Activated effector memory CD4-positive, alpha-beta T cell treated with anti-CD3 and anti-CD28 coated beads, Interleukin-2, amount 50 U/mL, for 16 hours (primary cell): ENCODE measurements at regions not wholly inside any gene's neighbourhood (a gene's known extent, or its start where the extent isn't known, plus 50 kb on each side); places are given as distances from the start of the nearest gene placed in this dataset.
"Not testable (repeated sequence)": the region's sequence is repeated elsewhere in the genome, so short reads cannot be mapped to it uniquely, and the experiment has no call there.

Experiments used
- DNase-seq: peaks from one replicate; pipeline ENCODE4 v3.0.0-alpha.2; 2020

GRCh38 chr5:60546207-60546606 lies 153.8 kb downstream of the DEPDC1B start:
- DNase-seq, result no peak

- no peak for DNase-seq
Observed at GRCh38 chr5:60545551-60545950, 154.4 kb downstream of the DEPDC1B start.

- no peak for DNase-seq
Observed at GRCh38 chr5:60544142-60544541, 155.8 kb downstream of the DEPDC1B start.

GRCh38 chr5:60541980-60542379 lies 158.0 kb downstream of the DEPDC1B start:
- DNase-seq, result no peak

- no peak for DNase-seq
Observed at GRCh38 chr5:60540856-60541805, 158.8 kb downstream of the DEPDC1B start.

GRCh38 chr5:60538955-60539866 lies 160.8 kb downstream of the DEPDC1B start:
- no peak for DNase-seq

GRCh38 chr5:60538426-60538825 lies 161.5 kb downstream of the DEPDC1B start:
- DNase-seq, result no peak

GRCh38 chr5:60535951-60536350 lies 164.0 kb downstream of the DEPDC1B start:
- DNase-seq, result no peak

GRCh38 chr5:60535198-60535597 lies 164.8 kb downstream of the DEPDC1B start:
- DNase-seq, result no peak

- DNase-seq, result no peak
Observed at GRCh38 chr5:60533789-60534188, 166.2 kb downstream of the DEPDC1B start.

- DNase-seq, result not testable (repeated sequence)
Observed at GRCh38 chr5:60532796-60533195, 167.2 kb downstream of the DEPDC1B start.

GRCh38 chr5:60530144-60530848 lies 169.7 kb downstream of the DEPDC1B start:
- DNase-seq, result not testable (repeated sequence)

GRCh38 chr5:60529001-60529400 lies 171.0 kb downstream of the DEPDC1B start:
- DNase-seq, result no peak

- no peak for DNase-seq
Observed at GRCh38 chr5:60527072-60527471, 172.9 kb downstream of the DEPDC1B start.

GRCh38 chr5:60526336-60526875 lies 173.6 kb downstream of the DEPDC1B start:
- DNase-seq, result no peak

- DNase-seq, result no peak
Observed at GRCh38 chr5:60522292-60522905, 177.6 kb downstream of the DEPDC1B start.

GRCh38 chr5:60521376-60522291 lies 178.3 kb downstream of the DEPDC1B start:
- DNase-seq, result no peak

GRCh38 chr5:60520451-60521227 lies 179.3 kb downstream of the DEPDC1B start:
- no peak for DNase-seq

GRCh38 chr5:60519372-60519771 lies 180.6 kb downstream of the DEPDC1B start:
- no peak for DNase-seq

- no peak for DNase-seq
Observed at GRCh38 chr5:60517850-60518249, 182.1 kb downstream of the DEPDC1B start.
